Stimulated activated naive CD8-positive, alpha-beta T cell treated with anti-CD3 and anti-CD28 coated beads, Interleukin-15, Interleukin-2, amounts not matched to agents 100 ng/mL and 50 ng/mL, for 24 hours (primary cell): ENCODE measurements at regions not wholly inside any gene's neighbourhood (a gene's known extent, or its start where the extent isn't known, plus 50 kb on each side); places are given as distances from the start of the nearest gene placed in this dataset.

ENCODE experiments used
- H3K27ac Mint-ChIP-seq: one replicate; pipeline ENCODE4 v1.8.0; 2021; ENCODE audit warnings: mild to moderate bottlenecking, mixed read lengths
- H3K27me3 Mint-ChIP-seq: one replicate; pipeline ENCODE4 v1.8.0; 2021; ENCODE audit warnings: mixed read lengths
- H3K36me3 Mint-ChIP-seq: one replicate; pipeline ENCODE4 v1.8.0; 2021; ENCODE audit warnings: low read depth, mixed read lengths
- H3K4me1 Mint-ChIP-seq: one replicate; pipeline ENCODE4 v1.8.0; 2021; ENCODE audit warnings: low read depth, mixed read lengths
- H3K4me3 Mint-ChIP-seq: one replicate; pipeline ENCODE4 v1.8.0; 2021; ENCODE audit warnings: mild to moderate bottlenecking, mixed read lengths
- H3K9me3 Mint-ChIP-seq: one replicate; pipeline ENCODE4 v1.8.0; 2021; ENCODE audit warnings: mixed read lengths

GRCh38 chr10:89829262-89829886 is 128.0 kb downstream of the KIF20B start:
- H3K36me3 Mint-ChIP-seq = no peaks in the 10 kb centered on the region
- H3K4me3 Mint-ChIP-seq = no peak overlapping the region
- peaks cover 7% of the 10 kb centered on the region for H3K27me3 Mint-ChIP-seq
- no peaks in the 10 kb centered on the region for H3K4me1 Mint-ChIP-seq
- no peak overlapping the region for H3K27ac Mint-ChIP-seq
- peaks cover 3% of the 10 kb centered on the region for H3K9me3 Mint-ChIP-seq

- Mint-ChIP-seq H3K9me3 (peaks cover 3% of the 10 kb centered on the region), H3K4me1 (no peaks in the 10 kb centered on the region), H3K27me3 (peaks cover 7% of the 10 kb centered on the region), H3K4me3 (no peak overlapping the region), H3K36me3 (no peaks in the 10 kb centered on the region), H3K27ac (no peak overlapping the region)
These were observed 128.5 kb downstream of the KIF20B start for GRCh38 chr10:89829887-89830269.

- Mint-ChIP-seq H3K4me1 (no peaks in the 10 kb centered on the region), H3K36me3 (no peaks in the 10 kb centered on the region), H3K27ac (no peak overlapping the region), H3K9me3 (peaks cover 3% of the 10 kb centered on the region), H3K4me3 (no peak overlapping the region), H3K27me3 (peaks cover 7% of the 10 kb centered on the region)
These were observed 129.2 kb downstream of the KIF20B start for GRCh38 chr10:89830624-89831023.

- Mint-ChIP-seq H3K36me3 (no peaks in the 10 kb centered on the region), H3K9me3 (peaks cover 3% of the 10 kb centered on the region), H3K4me1 (peaks cover 19% of the 10 kb centered on the region), H3K27ac (peak overlapping the region; percentile 41), H3K27me3 (peaks cover 4% of the 10 kb centered on the region), H3K4me3 (peak overlapping the region; percentile 76)
These were observed 135.4 kb downstream of the KIF20B start for GRCh38 chr10:89836840-89837164.

- Mint-ChIP-seq H3K4me3 (peak overlapping the region; percentile 76), H3K27ac (peak overlapping the region; percentile 41), H3K27me3 (peaks cover 3% of the 10 kb centered on the region), H3K36me3 (no peaks in the 10 kb centered on the region), H3K9me3 (peaks cover 3% of the 10 kb centered on the region), H3K4me1 (peaks cover 21% of the 10 kb centered on the region)
These were observed 136.0 kb downstream of the KIF20B start for GRCh38 chr10:89837165-89838043.

GRCh38 chr10:89838044-89838615 is 136.7 kb downstream of the KIF20B start:
- no peaks in the 10 kb centered on the region for H3K36me3 Mint-ChIP-seq
- no peaks in the 10 kb centered on the region for H3K9me3 Mint-ChIP-seq
- no peak overlapping the region for H3K27ac Mint-ChIP-seq
- H3K27me3 Mint-ChIP-seq = no peaks in the 10 kb centered on the region
- peak overlapping the region; percentile 76 for H3K4me3 Mint-ChIP-seq
- H3K4me1 Mint-ChIP-seq = peaks cover 24% of the 10 kb centered on the region

GRCh38 chr10:89845541-89846280 is 144.3 kb downstream of the KIF20B start:
- Mint-ChIP-seq H3K27ac (no peak overlapping the region), H3K36me3 (no peaks in the 10 kb centered on the region), H3K27me3 (peaks cover 24% of the 10 kb centered on the region), H3K9me3 (no peaks in the 10 kb centered on the region), H3K4me1 (peaks cover 5% of the 10 kb centered on the region), H3K4me3 (no peak overlapping the region)

GRCh38 chr10:89846281-89846630 is 144.9 kb downstream of the KIF20B start:
- Mint-ChIP-seq H3K36me3 (no peaks in the 10 kb centered on the region), H3K4me3 (no peak overlapping the region), H3K27ac (no peak overlapping the region), H3K27me3 (peaks cover 24% of the 10 kb centered on the region), H3K9me3 (no peaks in the 10 kb centered on the region), H3K4me1 (peaks cover 5% of the 10 kb centered on the region)

- peaks cover 5% of the 10 kb centered on the region for H3K4me1 Mint-ChIP-seq
- H3K36me3 Mint-ChIP-seq = no peaks in the 10 kb centered on the region
- H3K27me3 Mint-ChIP-seq = peaks cover 24% of the 10 kb centered on the region
- H3K27ac Mint-ChIP-seq = no peak overlapping the region
- no peaks in the 10 kb centered on the region for H3K9me3 Mint-ChIP-seq
- H3K4me3 Mint-ChIP-seq = no peak overlapping the region
These were observed 145.4 kb downstream of the KIF20B start for GRCh38 chr10:89846786-89847185.

GRCh38 chr10:89852872-89853271 is 151.5 kb downstream of the KIF20B start:
- Mint-ChIP-seq H3K27ac (no peak overlapping the region), H3K36me3 (no peaks in the 10 kb centered on the region), H3K9me3 (no peaks in the 10 kb centered on the region), H3K4me1 (no peaks in the 10 kb centered on the region), H3K27me3 (peaks cover 9% of the 10 kb centered on the region), H3K4me3 (no peak overlapping the region)

- Mint-ChIP-seq H3K4me1 (no peaks in the 10 kb centered on the region), H3K4me3 (no peak overlapping the region), H3K27me3 (peaks cover 9% of the 10 kb centered on the region), H3K27ac (no peak overlapping the region), H3K9me3 (no peaks in the 10 kb centered on the region), H3K36me3 (no peaks in the 10 kb centered on the region)
These were observed 152.4 kb downstream of the KIF20B start for GRCh38 chr10:89853781-89854191.

GRCh38 chr10:89857431-89858042 is 156.1 kb downstream of the KIF20B start:
- no peak overlapping the region for H3K27ac Mint-ChIP-seq
- H3K4me1 Mint-ChIP-seq = peaks cover 31% of the 10 kb centered on the region
- H3K9me3 Mint-ChIP-seq = no peaks in the 10 kb centered on the region

GRCh38 chr10:89861199-89861573 is 159.8 kb downstream of the KIF20B start:
- peak overlapping the region; percentile 71 for H3K4me3 Mint-ChIP-seq
- H3K27ac Mint-ChIP-seq = peak overlapping the region; percentile 86
- no peaks in the 10 kb centered on the region for H3K36me3 Mint-ChIP-seq
- no peaks in the 10 kb centered on the region for H3K9me3 Mint-ChIP-seq
- no peaks in the 10 kb centered on the region for H3K27me3 Mint-ChIP-seq
- peaks cover 34% of the 10 kb centered on the region for H3K4me1 Mint-ChIP-seq

More at GRCh38 chr10:89857431-89858042, 156.1 kb downstream of the KIF20B start:
- Mint-ChIP-seq H3K36me3 (no peaks in the 10 kb centered on the region), H3K27me3 (peaks cover 3% of the 10 kb centered on the region), H3K4me3 (no peak overlapping the region)

- H3K4me3 Mint-ChIP-seq = peak overlapping the region; percentile 17
- peaks cover 34% of the 10 kb centered on the region for H3K4me1 Mint-ChIP-seq
- peak overlapping the region; percentile 86 for H3K27ac Mint-ChIP-seq
- H3K36me3 Mint-ChIP-seq = no peaks in the 10 kb centered on the region
- H3K27me3 Mint-ChIP-seq = no peaks in the 10 kb centered on the region
- H3K9me3 Mint-ChIP-seq = no peaks in the 10 kb centered on the region
These were observed 160.4 kb downstream of the KIF20B start for GRCh38 chr10:89861584-89862301.
